Testis (tissue), 2 donors: ENCODE measurements at regions not wholly inside any gene's neighbourhood (a gene's known extent, or its start where the extent isn't known, plus 50 kb on each side); places are given as distances from the start of the nearest gene placed in this dataset.

ENCODE experiments used
- CTCF ChIP-seq, 3 experiments: fragments of 450-650 bp in 2 of 3; fragments of 200-600 bp in 1 of 3; sonication (generic) in 1 of 3; IDR thresholded peaks; one replicate each; pipeline ENCODE4 v1.5.1; 2016 to 2019; ENCODE audit warnings: antibody characterized with exemption in 3 of 3, mild to moderate bottlenecking in 2 of 3, moderate library complexity in 1 of 3
- POLR2A ChIP-seq: fragments of 450-650 bp; IDR thresholded peaks from one replicate; pipeline ENCODE4 v1.6.1; 2017; ENCODE audit warnings: antibody characterized with exemption, mild to moderate bottlenecking, moderate library complexity

- no peak for TF ChIP-seq CTCF (IDR thresholded peaks at IDR 0.05)
- no peak for TF ChIP-seq POLR2A
These were observed 78.3 kb downstream of the RPL27A start for GRCh38 chr11:8760896-8761295.
